GM23248 (cell line): ENCODE measurements at regions not wholly inside any gene's neighbourhood (a gene's known extent, or its start where the extent isn't known, plus 50 kb on each side); places are given as distances from the start of the nearest gene placed in this dataset.
"Not testable (repeated sequence)": the region's sequence is repeated elsewhere in the genome, so short reads cannot be mapped to it uniquely, and the experiment has no call there.

Experiments
- DNase-seq: peaks from one replicate; pipeline ENCODE4 v3.0.0-alpha.2; 2015
- H2AFZ ChIP-seq: fragments of 200-600 bp; sonication (generic); 2 replicates; pipeline ENCODE4 v1.6.1; 2016; ENCODE audit warnings: antibody characterized with exemption
- H3F3A ChIP-seq: fragments of 200-600 bp; sonication (generic); 2 replicates; pipeline ENCODE4 v1.6.1; 2016; ENCODE audit warnings: mild to moderate bottlenecking, antibody characterized with exemption, mixed run types; ENCODE audit not compliant: insufficient read depth
- H3K27ac ChIP-seq: fragments of 200-600 bp; sonication (generic); 2 replicates; pipeline ENCODE4 v1.5.1; 2016; ENCODE audit warnings: mild to moderate bottlenecking
- H3K27me3 ChIP-seq: fragments of 200-600 bp; sonication (generic); replicated peaks from 2 replicates; pipeline ENCODE4 v1.6.1; 2016; ENCODE audit warnings: mild to moderate bottlenecking; ENCODE audit not compliant: insufficient read depth
- H3K36me3 ChIP-seq: fragments of 200-600 bp; sonication (generic); 2 replicates; pipeline ENCODE4 v1.6.1; 2016; ENCODE audit warnings: low read depth, mild to moderate bottlenecking
- H3K4me1 ChIP-seq: fragments of 200-600 bp; sonication (generic); 2 replicates; pipeline ENCODE4 v1.6.1; 2016; ENCODE audit warnings: mild to moderate bottlenecking; ENCODE audit not compliant: insufficient read depth
- H3K4me2 ChIP-seq: fragments of 200-600 bp; sonication (generic); one replicate; pipeline ENCODE4 v1.6.1; 2016; ENCODE audit warnings: mild to moderate bottlenecking; ENCODE audit not compliant: unreplicated experiment
- H3K4me3 ChIP-seq: fragments of 200-600 bp; sonication (generic); 2 replicates; pipeline ENCODE4 v1.5.1; 2016; ENCODE audit warnings: mild to moderate bottlenecking
- H3K79me2 ChIP-seq: fragments of 200-600 bp; sonication (generic); 2 replicates; pipeline ENCODE4 v1.6.1; 2016; ENCODE audit warnings: mild to moderate bottlenecking; ENCODE audit not compliant: insufficient read depth
- H3K9ac ChIP-seq: fragments of 200-600 bp; sonication (generic); 2 replicates; pipeline ENCODE4 v1.6.1; 2016; ENCODE audit warnings: mild to moderate bottlenecking
- H3K9me2 ChIP-seq: fragments of 200-600 bp; sonication (generic); 2 replicates; pipeline ENCODE4 v1.6.1; 2016; ENCODE audit warnings: mixed run types, mild to moderate bottlenecking, moderate library complexity; ENCODE audit not compliant: insufficient read depth
- H3K9me3 ChIP-seq: fragments of 200-600 bp; sonication (generic); one replicate; pipeline ENCODE4 v1.6.1; 2017; ENCODE audit warnings: low read depth
- H4K20me1 ChIP-seq: fragments of 200-600 bp; sonication (generic); 2 replicates; pipeline ENCODE4 v1.6.0; 2016; ENCODE audit not compliant: insufficient read depth
- EZH2 ChIP-seq: fragments of 200-600 bp; sonication (generic); IDR thresholded peaks from 2 replicates; pipeline ENCODE4 v1.6.1; 2018; ENCODE audit warnings: antibody characterized with exemption, mild to moderate bottlenecking; ENCODE audit not compliant: insufficient read depth, poor library complexity, severe bottlenecking
- EZH2phosphoT487 ChIP-seq: fragments of 200-600 bp; sonication (generic); IDR thresholded peaks from 2 replicates; pipeline ENCODE4 v1.6.1; 2018; ENCODE audit warnings: antibody characterized with exemption, moderate library complexity, mild to moderate bottlenecking, low read depth; ENCODE audit not compliant: insufficient read depth
- WGBS, 2 experiments: methylation state at CpG; one replicate each; pipeline ENCODE4 v1.1.6; 2015 to 2017; ENCODE audit warnings: low lambda C conversion rate in 2 of 2, low coverage in 1 of 2; ENCODE audit errors: missing lambda C conversion rate in 2 of 2; 5-methylcytosine and 5-hydroxymethylcytosine counted together
- in situ Hi-C: fragments of 300-500 bp; cut with MboI; formaldehyde crosslinking; loops from 2 replicates; pipeline ENCODE4 v1.15.0; 2020

DNA sequence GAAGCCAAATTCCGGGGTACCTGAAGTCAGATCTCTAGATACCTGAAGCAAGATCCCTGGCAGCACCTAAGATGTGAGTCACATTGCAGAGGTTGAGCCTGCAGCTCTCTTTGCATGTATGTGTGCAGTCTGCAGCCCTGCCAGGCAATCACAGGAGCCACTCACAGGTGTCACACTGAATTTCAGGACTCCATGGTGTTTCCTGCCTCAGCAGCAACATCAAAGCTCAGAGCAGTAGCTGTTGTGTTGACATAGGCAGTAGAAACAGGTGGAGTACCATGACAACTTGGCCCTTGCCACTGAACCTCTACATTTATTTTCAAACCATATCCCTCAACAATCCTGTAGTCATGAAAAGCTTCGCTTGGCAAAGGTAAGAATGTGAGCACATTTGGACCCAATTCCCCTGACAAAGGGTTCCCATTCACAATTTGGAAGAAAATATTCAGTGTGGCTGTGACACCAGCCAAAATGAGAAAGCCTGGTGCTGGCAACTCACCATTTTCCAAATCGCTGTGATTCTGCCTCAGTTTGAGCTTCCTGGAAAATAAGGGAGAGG is 419.8 kb upstream of the NFIA start:
- no peak overlapping the region for H3K27ac ChIP-seq
- H3F3A ChIP-seq, result no peaks in the 10 kb centered on the region
- TF ChIP-seq EZH2, result no peak
- TF ChIP-seq EZH2phosphoT487, result no peak
- H2AFZ ChIP-seq, result no peak overlapping the region
- H3K27me3 ChIP-seq, result no peaks in the 10 kb centered on the region
- H3K4me3 ChIP-seq, result no peak overlapping the region
- H3K4me1 ChIP-seq, result no peaks in the 10 kb centered on the region
- H3K36me3 ChIP-seq, result no peaks in the 10 kb centered on the region
- no peaks in the 10 kb centered on the region for H3K9me2 ChIP-seq
- H3K4me2 ChIP-seq, result no peak overlapping the region
- in situ Hi-C loops, result no loop called here
- no peaks in the 10 kb centered on the region for H3K79me2 ChIP-seq
- 17 to 26% methylated on average over 3 of the region's 3 CpGs for WGBS, 2 experiments
- DNase-seq, result no peak
- no peaks in the 10 kb centered on the region for H4K20me1 ChIP-seq
- H3K9me3 ChIP-seq, result no peaks in the 10 kb centered on the region
- no peak overlapping the region for H3K9ac ChIP-seq

DNA sequence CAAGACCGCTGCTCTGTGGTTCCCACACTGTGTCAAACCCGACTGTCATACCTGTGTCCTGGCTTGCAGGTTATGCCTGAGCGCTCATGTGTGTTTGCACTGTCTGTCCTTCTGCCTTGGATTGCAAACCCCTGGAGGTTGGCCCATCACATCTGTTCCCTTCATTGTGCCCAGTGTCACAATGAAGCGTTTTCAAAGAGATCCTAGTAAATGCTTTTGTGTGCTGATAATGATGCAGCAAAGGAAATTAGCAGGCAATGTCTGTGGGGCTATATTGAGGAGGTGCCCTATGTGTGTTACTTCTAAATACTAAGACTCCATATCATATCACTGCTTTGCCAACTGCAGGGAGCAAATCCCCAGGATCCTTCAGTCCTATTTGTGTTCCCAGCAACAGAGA is 424.4 kb upstream of the NFIA start:
- H3K9me3 ChIP-seq, result no peaks in the 10 kb centered on the region
- H3K27ac ChIP-seq, result no peak overlapping the region
- no peak for DNase-seq
- H3K9me2 ChIP-seq, result no peaks in the 10 kb centered on the region
- H3K27me3 ChIP-seq, result no peaks in the 10 kb centered on the region
- WGBS, 2 experiments, result 43 to 45% methylated on average over 4 of the region's 4 CpGs
- no peak overlapping the region for H3K4me2 ChIP-seq
- no peak for TF ChIP-seq EZH2
- TF ChIP-seq EZH2phosphoT487, result no peak
- no peaks in the 10 kb centered on the region for H3F3A ChIP-seq
- H3K4me3 ChIP-seq, result no peak overlapping the region
- H3K36me3 ChIP-seq, result no peaks in the 10 kb centered on the region
- no peak overlapping the region for H3K9ac ChIP-seq
- no peaks in the 10 kb centered on the region for H4K20me1 ChIP-seq
- in situ Hi-C loops, result no loop called here
- H2AFZ ChIP-seq, result no peak overlapping the region
- H3K79me2 ChIP-seq, result no peaks in the 10 kb centered on the region
- no peaks in the 10 kb centered on the region for H3K4me1 ChIP-seq

DNA sequence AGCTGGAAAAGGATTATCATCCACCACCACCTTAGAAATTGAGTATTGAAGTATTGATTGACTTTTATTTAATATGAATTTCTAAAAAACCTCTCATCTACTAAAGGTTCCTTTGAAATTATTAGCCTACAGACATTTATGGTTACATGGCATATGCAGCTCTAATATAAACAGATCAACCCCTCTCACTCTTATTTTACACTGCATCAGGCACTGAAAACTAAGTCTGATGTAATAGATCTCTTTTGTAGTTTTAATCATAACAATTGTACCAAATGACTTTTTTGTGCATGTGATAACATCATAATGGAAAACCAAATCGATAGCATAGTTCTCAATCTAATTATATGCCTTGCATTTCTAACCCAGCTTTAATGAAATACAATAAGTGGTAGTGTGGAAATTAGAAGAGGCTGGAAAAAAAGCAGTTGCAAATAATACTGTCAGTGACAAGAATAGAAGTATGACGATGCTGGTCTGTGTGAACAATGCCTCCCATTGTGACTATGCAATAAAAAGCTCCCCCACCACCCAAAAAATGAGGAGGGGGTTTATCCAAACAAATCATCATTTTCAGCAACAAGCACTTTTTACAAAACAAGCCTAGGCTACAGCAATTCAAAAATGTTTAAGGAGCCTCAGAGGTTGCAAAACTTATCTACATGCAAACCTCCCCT is 426.5 kb upstream of the NFIA start:
- no peaks in the 10 kb centered on the region for H3K36me3 ChIP-seq
- no peaks in the 10 kb centered on the region for H3K27me3 ChIP-seq
- 18 to 23% methylated on average over 2 of the region's 2 CpGs for WGBS, 2 experiments
- H3K9me2 ChIP-seq, result no peaks in the 10 kb centered on the region
- H3K9ac ChIP-seq, result no peak overlapping the region
- no peaks in the 10 kb centered on the region for H3F3A ChIP-seq
- TF ChIP-seq EZH2phosphoT487 (no peak), EZH2 (no peak)
- no peak overlapping the region for H3K4me3 ChIP-seq
- H3K9me3 ChIP-seq, result no peaks in the 10 kb centered on the region
- H3K4me2 ChIP-seq, result no peak overlapping the region
- H3K4me1 ChIP-seq, result no peaks in the 10 kb centered on the region
- H2AFZ ChIP-seq, result no peak overlapping the region
- H4K20me1 ChIP-seq, result no peaks in the 10 kb centered on the region
- no peaks in the 10 kb centered on the region for H3K79me2 ChIP-seq
- DNase-seq, result no peak
- in situ Hi-C loops, result no loop called here
- H3K27ac ChIP-seq, result no peak overlapping the region

DNA sequence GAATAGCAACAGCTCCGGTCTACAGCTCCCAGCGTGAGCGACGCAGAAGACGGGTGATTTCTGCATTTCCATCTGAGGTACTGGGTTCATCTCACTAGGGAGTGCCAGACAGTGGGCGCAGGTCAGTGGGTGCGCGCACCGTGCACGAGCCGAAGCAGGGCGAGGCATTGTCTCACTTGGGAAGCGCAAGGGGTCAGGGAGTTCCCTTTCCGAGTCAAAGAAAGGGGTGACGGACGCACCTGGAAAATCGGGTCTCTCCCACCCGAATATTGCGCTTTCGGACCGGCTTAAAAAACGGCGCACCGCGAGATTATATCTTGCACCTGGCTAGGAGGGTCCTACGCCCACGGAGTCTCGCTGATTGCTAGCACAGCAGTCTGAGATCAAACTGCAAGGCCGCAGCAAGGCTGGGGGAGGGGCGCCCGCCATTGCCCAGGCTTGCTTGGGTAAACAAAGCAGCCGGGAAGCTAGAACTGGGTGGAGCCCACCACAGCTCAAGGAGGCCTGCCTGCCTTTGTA is 442.3 kb upstream of the NFIA start:
- DNase-seq, in situ Hi-C loops, H3K79me2 ChIP-seq, H3K27ac ChIP-seq, H3K27me3 ChIP-seq, H4K20me1 ChIP-seq, H3K9me3 ChIP-seq, H3K4me3 ChIP-seq, H3K36me3 ChIP-seq, H3F3A ChIP-seq, H3K4me2 ChIP-seq, H3K9ac ChIP-seq, H2AFZ ChIP-seq, H3K4me1 ChIP-seq, H3K9me2 ChIP-seq: not testable (repeated sequence)
- WGBS, 2 experiments, result 75 to 77% methylated on average over 24 to 29 of the region's 32 CpGs

DNA sequence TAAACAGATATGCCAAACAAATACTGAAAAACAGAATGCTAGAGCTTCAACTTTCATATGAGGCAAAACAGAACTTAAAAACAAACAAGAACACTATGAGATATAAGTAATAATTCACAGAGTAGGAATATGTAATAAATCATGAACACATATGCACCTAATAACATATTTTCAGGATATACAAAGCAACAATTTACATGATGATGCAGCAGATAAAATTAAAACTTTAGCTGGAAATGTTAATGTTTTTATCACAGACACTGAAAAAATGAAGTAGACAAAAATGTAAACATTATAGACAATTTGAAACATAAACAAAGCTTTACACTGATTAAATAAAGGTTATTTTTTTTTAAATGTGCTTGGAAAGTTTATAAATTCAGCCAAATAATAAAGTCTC is 443.1 kb upstream of the NFIA start:
- TF ChIP-seq EZH2 (no peak), EZH2phosphoT487 (no peak)
- no peaks in the 10 kb centered on the region for H3K9me3 ChIP-seq

More for the DNA sequence above, 443.1 kb upstream of the NFIA start:
- Histone ChIP-seq H3F3A (no peaks in the 10 kb centered on the region), H3K36me3 (no peaks in the 10 kb centered on the region), H3K9ac (no peak overlapping the region), H3K9me2 (no peaks in the 10 kb centered on the region), H3K27ac (no peak overlapping the region), H3K4me1 (no peaks in the 10 kb centered on the region), H3K4me3 (no peak overlapping the region), H3K4me2 (no peak overlapping the region), H3K27me3 (no peaks in the 10 kb centered on the region), H2AFZ (no peak overlapping the region), H3K79me2 (no peaks in the 10 kb centered on the region), H4K20me1 (no peaks in the 10 kb centered on the region)
- DNase-seq, result no peak
- in situ Hi-C loops, result no loop called here
